Transverse colon (tissue), 4 donors: ENCODE measurements at regions not wholly inside any gene's neighbourhood (a gene's known extent, or its start where the extent isn't known, plus 50 kb on each side); places are given as distances from the start of the nearest gene placed in this dataset.
"Not testable (repeated sequence)": the region's sequence is repeated elsewhere in the genome, so short reads cannot be mapped to it uniquely, and the experiment has no call there.

Source experiments
- DNase-seq: peaks from one replicate; pipeline ENCODE4 v3.0.0-alpha.2; 2019
- H3K27ac ChIP-seq, 4 donors: fragments of 200-600 bp; sonication (generic); 2 replicates each; pipeline ENCODE4 v1.5.1; 2016 to 2018; ENCODE audit warnings: inconsistent platforms in 4 of 4
- H3K27me3 ChIP-seq: fragments of 200-600 bp; sonication (generic); 2 replicates; pipeline ENCODE4 v1.5.1; 2017; ENCODE audit warnings: inconsistent platforms
- H3K36me3 ChIP-seq, 4 donors: fragments of 200-600 bp; sonication (generic); 2 replicates each; pipeline ENCODE4 v1.5.1; 2017 to 2019; ENCODE audit warnings: inconsistent platforms in 4 of 4
- H3K4me1 ChIP-seq, 4 donors: fragments of 200-600 bp; sonication (generic); 2 replicates each; pipeline ENCODE4 v1.5.1; 2017 to 2020; ENCODE audit warnings: inconsistent platforms in 4 of 4
- H3K4me3 ChIP-seq, 4 donors: fragments of 200-600 bp; sonication (generic); 1 replicate in 1 of 4; 2 replicates in 3 of 4; pipeline versions ENCODE4 v1.5.1 to v1.6.1; 2017 to 2019; ENCODE audit warnings: inconsistent platforms in 4 of 4
- H3K9me3 ChIP-seq, 2 donors: fragments of 200-600 bp; sonication (generic); 2 replicates each; pipeline ENCODE4 v1.5.1; 2017 to 2019; ENCODE audit warnings: inconsistent platforms in 2 of 2
- EP300 ChIP-seq: sonication (generic); formaldehyde crosslinking; IDR thresholded peaks from one replicate; pipeline ENCODE4 v1.6.1; 2017; ENCODE audit warnings: antibody characterized with exemption, low read depth
- POLR2A ChIP-seq: fragments of 450-650 bp; IDR thresholded peaks from one replicate; pipeline ENCODE4 v1.6.1; 2016; ENCODE audit warnings: antibody characterized with exemption, mild to moderate bottlenecking, moderate library complexity
- POLR2AphosphoS5 ChIP-seq, 3 donors: sonication (generic); formaldehyde crosslinking; IDR thresholded peaks; one replicate each; pipeline ENCODE4 v1.6.1; 2016; ENCODE audit warnings: antibody characterized with exemption in 3 of 3
- WGBS, 2 donors: methylation state at CpG; one replicate each; pipeline ENCODE4 v1.1.5; 2018; ENCODE audit warnings: low coverage in 1 of 2; 5-methylcytosine and 5-hydroxymethylcytosine counted together
- in situ Hi-C, 4 donors: fragments of 200-750 bp; cut with MboI; loops; one replicate each; pipeline versions ENCODE4 v1.15.0 to v1.15.1; 2017; ENCODE audit warnings: low sequenced_read_pairs in 3 of 4, low pct_ligation_motif_present in 1 of 4, low pct_unique_long_range_greater_than_20kb in 1 of 4
- intact Hi-C: fragments of 100-400 bp; cut with DNase I; formaldehyde crosslinking; loops from one replicate; pipeline ENCODE4 v1.15.1; 2023; ENCODE audit warnings: low total_unique reads
- TF ChIP-seq, protein P1 (sequence below), 5 experiments: fragments of 200-600 bp in 3 of 5; fragments of 450-650 bp in 2 of 5; sonication (generic) in 3 of 5; IDR thresholded peaks; 1 replicate in 2 of 5; 2 replicates in 3 of 5; pipeline ENCODE4 v1.5.1; 2016 to 2017; ENCODE audit warnings: antibody characterized with exemption in 5 of 5, inconsistent platforms in 3 of 5, mild to moderate bottlenecking in 2 of 5, moderate library complexity in 1 of 5

DNA sequence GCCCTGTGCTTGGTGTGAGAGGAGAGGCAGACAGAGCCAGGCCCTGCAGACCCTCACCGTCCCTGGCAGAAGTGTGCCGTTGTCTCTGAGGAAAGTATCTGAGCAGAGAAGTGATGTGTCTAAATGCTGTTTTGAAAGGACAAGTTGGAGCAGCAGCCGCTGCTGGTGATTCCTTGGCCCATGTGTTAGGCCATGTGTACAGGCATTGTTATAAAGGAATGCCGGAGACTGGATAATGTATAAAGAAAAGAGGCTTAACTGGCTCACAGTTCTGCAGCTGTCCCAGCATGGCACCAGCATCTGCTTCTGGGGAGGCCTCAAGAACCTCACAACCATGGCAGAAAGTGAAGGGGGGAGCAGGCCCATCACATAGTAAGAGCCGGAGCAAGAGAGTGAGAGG lies 334.6 kb upstream of the ATP10A start:
- Histone ChIP-seq H3K4me1 (no peaks in the 10 kb centered on the region), H3K27me3 (no peaks in the 10 kb centered on the region), H3K9me3 (no peaks in the 10 kb centered on the region), H3K36me3 (no peaks in the 10 kb centered on the region), H3K4me3 (no peak overlapping the region), H3K27ac (no peak overlapping the region)
- DNase-seq, result no peak
- TF ChIP-seq EP300 (no peak), POLR2A (no peak), POLR2AphosphoS5 (IDR thresholded peaks at IDR 0.05) (no peak)
- TF ChIP-seq, protein P1, sequence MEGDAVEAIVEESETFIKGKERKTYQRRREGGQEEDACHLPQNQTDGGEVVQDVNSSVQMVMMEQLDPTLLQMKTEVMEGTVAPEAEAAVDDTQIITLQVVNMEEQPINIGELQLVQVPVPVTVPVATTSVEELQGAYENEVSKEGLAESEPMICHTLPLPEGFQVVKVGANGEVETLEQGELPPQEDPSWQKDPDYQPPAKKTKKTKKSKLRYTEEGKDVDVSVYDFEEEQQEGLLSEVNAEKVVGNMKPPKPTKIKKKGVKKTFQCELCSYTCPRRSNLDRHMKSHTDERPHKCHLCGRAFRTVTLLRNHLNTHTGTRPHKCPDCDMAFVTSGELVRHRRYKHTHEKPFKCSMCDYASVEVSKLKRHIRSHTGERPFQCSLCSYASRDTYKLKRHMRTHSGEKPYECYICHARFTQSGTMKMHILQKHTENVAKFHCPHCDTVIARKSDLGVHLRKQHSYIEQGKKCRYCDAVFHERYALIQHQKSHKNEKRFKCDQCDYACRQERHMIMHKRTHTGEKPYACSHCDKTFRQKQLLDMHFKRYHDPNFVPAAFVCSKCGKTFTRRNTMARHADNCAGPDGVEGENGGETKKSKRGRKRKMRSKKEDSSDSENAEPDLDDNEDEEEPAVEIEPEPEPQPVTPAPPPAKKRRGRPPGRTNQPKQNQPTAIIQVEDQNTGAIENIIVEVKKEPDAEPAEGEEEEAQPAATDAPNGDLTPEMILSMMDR (IDR thresholded peaks at IDR 0.05), result no peak
- in situ Hi-C loops, result loop anchor here in 1 of 4 donors (25.0 kb wide), 1 partner anchor 135 kb away; no protein-coding TSS in a partner anchor
- WGBS, 2 donors, result 81 to 83% methylated on average over 2 to 5 of the region's 5 CpGs
- intact Hi-C loops, result no loop called here

- H3K27ac ChIP-seq, result no peak overlapping the region
- DNase-seq, result no peak
- 32% methylated on average over 1 of the region's 1 CpG; no CpG with 5 or more reads in 1 of the 2 donors for WGBS, 2 donors
- H3K27me3 ChIP-seq, result no peaks in the 10 kb centered on the region
- H3K9me3 ChIP-seq, result no peaks in the 10 kb centered on the region
- TF ChIP-seq, protein P1 (IDR thresholded peaks at IDR 0.05), result no peak
- no peak for TF ChIP-seq POLR2AphosphoS5 (IDR thresholded peaks at IDR 0.05)
- TF ChIP-seq EP300, result no peak
- no peak for TF ChIP-seq POLR2A
- H3K4me1 ChIP-seq, result no peaks in the 10 kb centered on the region
- no peak overlapping the region for H3K4me3 ChIP-seq
- in situ Hi-C loops (loop anchor here in 1 of 4 donors (25.0 kb wide), 1 partner anchor 135 kb away; no protein-coding TSS in a partner anchor), intact Hi-C loops (no loop called here)
- H3K36me3 ChIP-seq, result no peaks in the 10 kb centered on the region
Observed at GRCh38 chr15:26197060-26197459, 333.9 kb upstream of the ATP10A start.

DNA sequence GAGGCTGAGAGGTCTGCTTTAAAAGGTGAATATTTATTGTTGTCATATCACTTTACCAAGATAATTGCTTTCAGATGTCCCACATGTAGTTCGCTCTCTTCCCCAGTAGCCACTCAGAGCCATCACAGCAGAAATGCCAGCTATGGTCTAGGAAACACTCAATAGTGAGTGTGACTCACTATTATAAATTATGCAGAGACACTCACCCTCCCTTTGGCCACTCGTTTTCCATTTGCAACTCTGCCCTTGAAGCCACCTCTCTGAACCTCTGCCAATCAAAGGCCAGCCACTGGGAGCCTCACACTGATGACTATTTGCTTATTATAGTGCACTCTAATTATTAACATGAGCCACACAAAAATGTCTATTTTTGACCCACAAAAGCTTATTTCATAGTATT lies 328.1 kb upstream of the ATP10A start:
- in situ Hi-C loops, result loop anchor here in 1 of 4 donors (25.0 kb wide), 1 partner anchor 129 kb away; no protein-coding TSS in a partner anchor
- 48% methylated on average over 2 of the region's 2 CpGs for WGBS, 2 donors

DNA sequence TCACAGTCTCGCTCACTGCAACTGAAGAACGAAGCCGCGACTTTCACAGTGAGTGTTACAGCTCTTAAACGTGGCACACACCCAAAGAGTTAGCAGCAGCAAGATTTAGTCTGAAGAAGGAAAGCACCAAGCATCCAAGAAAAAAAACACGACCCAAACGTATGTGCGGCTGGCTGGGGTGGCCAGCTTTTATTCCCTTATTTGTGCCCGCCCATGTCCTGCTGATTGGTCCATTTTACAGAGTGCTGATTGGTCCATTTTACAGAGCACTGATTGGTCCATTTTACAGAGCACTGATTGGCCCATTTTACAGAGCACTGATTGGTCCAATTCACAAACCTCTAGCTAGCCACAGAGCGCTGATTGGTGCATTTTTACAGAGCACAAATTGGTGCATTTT lies 323.0 kb upstream of the ATP10A start:
- in situ Hi-C loops, result loop anchor here in 1 of 4 donors (25.0 kb wide), 1 partner anchor 124 kb away; no protein-coding TSS in a partner anchor
- WGBS, 2 donors, result 86% methylated on average over 10 of the region's 10 CpGs; no CpG with 5 or more reads in 1 of the 2 donors

More for the DNA sequence above, 328.1 kb upstream of the ATP10A start:
- no peaks in the 10 kb centered on the region for H3K4me1 ChIP-seq
- no peak overlapping the region for H3K27ac ChIP-seq
- TF ChIP-seq, protein P1 (IDR thresholded peaks at IDR 0.05), result no peak
- TF ChIP-seq EP300 (no peak), POLR2A (no peak), POLR2AphosphoS5 (IDR thresholded peaks at IDR 0.05) (no peak)
- no peaks in the 10 kb centered on the region for H3K9me3 ChIP-seq
- H3K27me3 ChIP-seq, result no peaks in the 10 kb centered on the region
- DNase-seq, result no peak
- H3K4me3 ChIP-seq, result no peak overlapping the region
- no peaks in the 10 kb centered on the region for H3K36me3 ChIP-seq
- intact Hi-C loops, result no loop called here

GRCh38 chr15:26182441-26182840 lies 319.3 kb upstream of the ATP10A start:
- no peak overlapping the region for H3K4me3 ChIP-seq
- no peaks in the 10 kb centered on the region for H3K4me1 ChIP-seq
- intact Hi-C loops, result no loop called here
- no peaks in the 10 kb centered on the region for H3K9me3 ChIP-seq
- DNase-seq, result no peak
- no peak overlapping the region for H3K27ac ChIP-seq
- in situ Hi-C loops, result loop anchor here in 1 of 4 donors (25.0 kb wide), 1 partner anchor 120 kb away; no protein-coding TSS in a partner anchor
- TF ChIP-seq POLR2A (no peak), EP300 (no peak), POLR2AphosphoS5 (IDR thresholded peaks at IDR 0.05) (no peak)
- TF ChIP-seq, protein P1 (IDR thresholded peaks at IDR 0.05), result no peak
- H3K27me3 ChIP-seq, result no peaks in the 10 kb centered on the region
- no peaks in the 10 kb centered on the region for H3K36me3 ChIP-seq
- WGBS, 2 donors, result 71 to 85% methylated on average over 1 to 2 of the region's 2 CpGs

More for the DNA sequence above, 323.0 kb upstream of the ATP10A start:
- intact Hi-C loops, H3K9me3 ChIP-seq, H3K36me3 ChIP-seq, H3K4me3 ChIP-seq, DNase-seq, H3K4me1 ChIP-seq, H3K27me3 ChIP-seq, H3K27ac ChIP-seq: not testable (repeated sequence)
